ENCODE measurements at regions not wholly inside any gene's neighbourhood (a gene's known extent, or its start where the extent isn't known, plus 50 kb on each side); places are given as distances from the start of the nearest gene placed in this dataset.

GRCh38 chr16:6249863-6250262 is 1082.8 kb upstream of the RBFOX1 start:
- no peak for DNase-seq

DNA sequence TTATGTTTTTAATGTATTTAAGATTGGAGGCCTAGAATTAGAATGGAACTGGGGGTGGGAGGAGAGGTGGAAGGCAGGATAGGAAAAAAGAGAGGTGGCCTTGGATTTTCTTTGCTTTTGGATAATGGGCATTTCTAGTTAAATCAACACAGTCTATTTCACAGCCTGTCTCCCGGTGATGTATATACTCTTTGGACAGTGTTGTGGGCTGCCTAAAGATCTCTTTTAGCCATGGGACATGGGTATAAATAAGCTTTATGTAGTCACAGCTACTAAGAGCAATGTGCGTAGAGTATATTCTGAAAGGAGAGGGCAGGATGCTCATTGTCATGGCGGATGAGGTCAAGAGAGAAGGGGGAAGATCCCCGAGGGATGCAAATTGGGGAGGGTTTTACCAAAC is 1084.4 kb upstream of the RBFOX1 start:
- DNase-seq: no peak

DNA sequence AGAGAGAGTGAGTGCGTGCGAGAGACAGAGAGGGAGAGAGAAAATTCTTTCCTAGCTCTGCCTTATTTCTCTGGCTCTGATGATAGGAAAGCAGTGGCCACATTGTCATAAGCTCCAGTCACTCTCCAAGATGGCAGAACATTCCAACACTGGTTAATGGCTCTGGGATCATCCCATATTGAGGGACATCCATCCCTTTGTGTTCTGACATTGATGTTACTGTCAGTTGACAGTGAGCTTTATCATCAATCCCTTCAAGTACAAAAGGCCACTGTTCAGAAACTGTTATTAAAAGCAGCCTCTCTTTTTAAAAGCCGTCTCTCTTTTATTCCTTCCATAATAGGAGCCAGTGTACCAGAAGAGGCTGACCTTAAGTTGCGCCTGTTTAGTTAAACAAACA is 1084.9 kb upstream of the RBFOX1 start:
- no peak for DNase-seq

DNA sequence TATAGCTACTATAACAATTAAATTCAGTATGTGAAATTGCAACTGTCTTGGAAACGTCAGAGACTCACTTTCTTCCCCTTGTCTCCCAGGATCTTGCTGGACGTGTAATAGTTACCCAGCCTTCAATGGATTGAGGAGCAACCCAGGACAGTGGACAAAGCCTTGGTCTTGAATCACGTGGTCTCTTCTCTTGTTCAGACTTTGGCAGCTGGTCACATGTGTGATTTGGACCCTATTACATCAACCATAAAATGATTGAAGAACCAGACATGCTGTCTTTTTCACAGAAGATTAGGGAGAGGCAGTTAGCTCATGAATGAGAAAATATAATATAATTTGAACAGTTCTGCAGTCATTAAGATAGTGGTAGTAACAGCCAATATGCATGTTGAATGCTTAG is 1085.5 kb upstream of the RBFOX1 start:
- no peak for DNase-seq

DNA sequence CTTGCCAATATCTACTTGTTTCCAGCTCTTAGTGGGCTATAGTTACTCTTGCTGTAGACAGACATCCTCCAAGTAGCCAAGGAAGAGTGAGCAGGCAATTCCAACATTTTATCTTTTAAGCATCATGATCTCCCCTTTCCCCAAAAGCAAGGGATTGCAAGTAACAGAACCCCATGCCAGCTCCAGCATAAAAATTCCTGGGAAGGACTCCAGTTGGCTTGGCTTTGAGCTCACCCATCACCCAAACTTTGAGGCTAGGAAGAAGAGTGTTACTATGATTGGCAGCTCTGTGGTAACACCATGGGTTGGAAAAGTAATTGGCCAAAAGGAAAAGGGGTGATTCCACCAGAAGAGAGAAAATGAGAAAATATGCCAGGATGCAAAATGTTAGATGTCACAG is 1086.4 kb upstream of the RBFOX1 start:
- no peak for DNase-seq

DNA sequence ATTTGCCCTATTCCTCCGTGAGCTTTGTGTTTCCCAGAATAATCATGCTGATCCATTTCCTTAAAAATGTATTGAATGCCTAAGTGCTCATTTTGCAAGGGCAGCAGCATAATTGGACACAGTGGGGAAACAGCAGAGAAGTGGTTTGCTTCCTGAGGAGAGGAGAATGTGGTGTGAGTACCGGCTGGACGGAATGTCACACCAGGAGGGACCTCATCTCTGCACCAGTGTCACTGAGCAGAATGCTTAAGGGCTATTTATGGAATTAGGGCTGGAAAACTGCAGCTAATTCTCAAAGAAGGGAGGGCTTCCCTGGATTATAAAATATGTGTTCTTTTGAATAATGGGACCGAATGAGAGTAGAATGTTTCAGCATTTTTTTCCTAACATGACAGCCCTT is 1100.6 kb upstream of the RBFOX1 start:
- no peak for DNase-seq

DNA sequence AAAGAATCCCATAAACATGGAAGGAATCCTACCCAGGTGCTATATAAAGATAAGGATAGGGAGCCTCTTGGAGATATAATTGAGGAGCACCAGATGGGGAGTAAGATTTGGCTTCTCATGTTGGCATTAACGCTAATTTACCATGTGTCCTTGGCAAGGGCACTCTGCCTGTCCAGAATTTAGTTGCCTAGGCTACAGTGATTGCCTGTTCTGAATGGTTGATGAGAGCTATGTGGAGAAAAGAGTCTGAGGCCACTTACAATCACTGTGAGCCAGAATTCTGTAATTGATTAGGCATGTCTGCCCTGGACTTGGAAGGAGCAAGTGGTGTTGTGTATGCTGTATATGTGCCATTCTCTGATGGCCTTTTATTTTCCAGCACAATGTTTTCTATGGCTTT is 1101.2 kb upstream of the RBFOX1 start:
- no peak for DNase-seq

DNA sequence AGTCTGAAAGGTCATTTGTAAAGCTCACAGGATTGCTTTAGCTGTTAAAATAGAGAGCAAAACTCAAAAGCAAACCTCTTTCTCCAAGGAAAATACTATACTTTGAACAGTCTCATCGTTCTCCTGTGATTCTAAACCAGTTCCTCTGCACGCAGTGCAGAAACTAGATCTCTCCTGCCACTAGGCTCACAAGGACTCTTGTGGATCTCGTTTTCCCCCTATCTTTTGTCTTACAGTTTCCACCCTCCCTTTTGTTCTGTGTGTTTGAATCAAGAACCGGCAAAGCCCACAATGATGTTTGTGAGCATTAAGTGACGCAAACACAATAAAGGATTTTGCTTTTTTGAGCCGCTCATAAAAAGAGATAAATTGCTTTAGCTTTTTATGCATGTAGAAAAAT is 1103.5 kb upstream of the RBFOX1 start:
- no peak for DNase-seq

GRCh38 chr16:6218855-6219254 is 1113.8 kb upstream of the RBFOX1 start:
- DNase-seq: no peak

- no peak for DNase-seq
These were observed 1115.8 kb upstream of the RBFOX1 start for GRCh38 chr16:6216836-6217235.

GRCh38 chr16:6211644-6212043 is 1114.0 kb upstream of the EEF2KMT start:
- no peak for DNase-seq

GRCh38 chr16:6209355-6209930 is 1111.8 kb upstream of the EEF2KMT start:
- no peak for DNase-seq

DNA sequence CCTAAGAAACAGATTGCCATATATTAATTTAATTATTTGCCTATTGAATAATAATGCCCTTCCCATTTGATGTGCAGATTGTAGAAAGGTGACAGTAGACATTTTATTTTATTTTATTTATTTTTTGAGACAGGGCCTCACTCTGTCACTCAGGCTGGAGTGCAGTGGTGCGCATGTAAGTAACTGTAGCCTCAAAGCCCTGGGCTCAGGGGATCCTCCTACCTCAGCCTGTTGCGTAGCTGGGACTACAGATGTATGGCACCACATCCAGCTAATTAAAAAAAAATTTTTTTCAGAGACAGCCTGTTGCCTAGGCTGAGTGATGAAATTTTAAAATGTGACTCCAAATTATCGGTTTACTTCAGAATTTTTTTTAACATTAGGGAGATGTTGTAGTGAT is 1110.0 kb upstream of the EEF2KMT start:
- DNase-seq: no peak

GRCh38 chr16:6207124-6207523 is 1109.5 kb upstream of the EEF2KMT start:
- DNase-seq: no peak

GRCh38 chr16:6206080-6206479 is 1108.5 kb upstream of the EEF2KMT start:
- no peak for DNase-seq

DNA sequence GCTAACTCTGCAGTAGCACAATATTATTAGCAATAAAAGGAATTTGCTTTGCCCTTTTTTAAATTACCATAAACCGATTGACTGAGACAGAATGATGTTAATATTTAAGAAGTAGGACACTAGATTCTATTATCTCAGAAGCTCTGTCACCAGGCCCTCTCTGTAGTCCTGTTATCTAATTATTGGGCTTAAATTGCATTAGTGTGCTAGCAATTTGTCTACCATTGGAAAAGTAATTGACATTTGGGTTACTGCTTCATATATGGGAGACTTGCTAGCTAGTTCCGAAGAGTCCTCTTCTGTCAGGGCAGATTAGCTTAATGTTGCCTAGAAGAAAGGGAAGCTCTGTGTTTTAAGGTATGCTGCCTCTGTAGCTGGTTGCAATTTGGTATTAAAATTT is 1107.3 kb upstream of the EEF2KMT start:
- DNase-seq: no peak

DNA sequence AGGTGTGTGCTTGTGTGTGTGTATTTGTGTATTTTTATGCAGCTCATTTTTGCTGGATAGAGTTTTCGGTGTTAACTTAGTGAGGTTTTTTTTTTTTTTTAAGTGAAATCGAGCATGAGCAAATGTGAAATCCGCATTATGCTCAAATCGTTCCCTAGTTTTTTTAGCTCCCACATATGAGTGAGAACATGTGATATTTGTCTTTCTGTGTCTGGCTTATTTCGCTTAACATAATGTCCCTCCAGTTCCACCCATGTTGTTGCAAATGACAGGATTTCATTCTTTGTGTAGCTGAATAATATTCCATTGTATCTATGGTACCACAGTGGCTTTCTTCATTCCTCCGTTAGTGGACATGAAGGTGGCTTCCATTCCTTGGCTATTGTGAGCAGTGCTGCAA is 1103.3 kb upstream of the EEF2KMT start:
- DNase-seq: no peak

DNA sequence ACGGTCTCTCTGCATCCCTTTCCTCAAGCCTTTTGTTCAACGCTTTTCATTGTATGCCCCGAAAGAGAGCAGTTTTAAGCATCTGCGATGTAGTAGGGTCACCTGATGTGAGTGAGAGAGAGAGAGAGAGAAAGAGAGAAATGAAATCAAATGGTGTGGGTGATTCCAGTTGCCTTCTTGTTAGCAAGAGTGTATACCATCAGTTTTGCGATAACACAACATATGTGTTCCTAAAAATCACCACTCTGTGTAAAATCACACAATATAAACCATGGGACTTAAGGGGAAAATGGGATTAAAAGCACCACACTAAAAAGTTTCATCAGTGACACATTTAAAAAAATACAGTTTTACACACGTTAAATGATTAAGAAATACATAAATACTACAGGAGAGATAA is 1102.7 kb upstream of the EEF2KMT start:
- DNase-seq: no peak

DNA sequence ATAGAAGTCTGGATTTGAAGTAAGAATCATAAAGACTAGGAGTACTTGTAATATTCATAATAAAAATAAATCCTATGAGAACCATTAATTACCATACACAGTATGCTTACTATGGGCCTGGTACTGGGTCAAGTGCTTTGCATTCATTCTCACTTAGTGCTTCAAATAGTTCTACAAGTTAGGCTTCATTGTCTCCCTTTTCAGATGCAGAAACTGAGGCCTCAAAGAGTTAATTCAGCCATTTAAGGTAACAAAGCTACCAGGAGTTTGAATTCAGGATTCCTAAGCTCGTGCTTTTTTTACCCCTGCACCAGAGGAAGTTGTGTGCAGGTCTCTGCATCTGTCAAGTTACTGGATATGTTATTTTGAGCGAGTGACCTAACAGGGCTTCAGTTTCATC is 1098.4 kb upstream of the EEF2KMT start:
- DNase-seq: no peak

DNA sequence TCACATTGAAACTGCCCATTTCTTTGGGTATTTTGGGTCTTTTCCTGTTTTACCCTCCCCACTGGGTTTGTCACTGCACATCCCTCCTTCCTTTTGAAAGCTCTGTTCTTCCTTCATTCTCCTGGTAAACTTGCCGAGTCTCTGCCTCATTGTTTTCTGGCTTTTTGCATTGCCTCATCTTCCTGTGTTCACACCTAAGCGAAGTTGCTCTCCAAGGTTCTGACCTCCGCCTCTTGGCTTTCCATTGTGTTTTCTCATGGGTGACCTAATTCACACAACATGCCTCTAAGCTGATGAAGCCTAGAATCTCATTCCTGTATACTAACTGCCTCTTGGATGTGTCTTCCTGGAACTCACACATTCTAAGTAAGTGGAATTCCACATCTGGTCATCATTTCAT is 1096.1 kb upstream of the EEF2KMT start:
- DNase-seq: no peak

DNA sequence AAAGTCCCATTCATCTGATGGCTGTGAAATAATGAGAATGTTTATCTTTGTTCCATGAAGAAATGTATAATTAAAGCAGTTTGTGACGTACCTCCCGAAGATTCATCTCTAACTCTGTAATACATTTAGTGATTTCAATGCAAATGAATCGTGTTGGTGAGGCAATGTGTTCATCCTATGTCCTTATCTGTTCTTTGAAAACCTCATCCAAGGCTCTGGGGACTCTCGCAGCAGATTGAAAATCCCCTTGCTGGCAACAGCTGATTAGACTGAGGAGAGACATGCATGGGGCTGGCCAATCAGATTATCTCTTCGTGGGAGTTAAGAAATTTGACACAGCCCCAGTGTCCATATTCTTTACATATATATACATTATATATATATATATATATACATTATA is 1095.4 kb upstream of the EEF2KMT start:
- DNase-seq: no peak

- no peak for DNase-seq
These were observed 1094.9 kb upstream of the EEF2KMT start for GRCh38 chr16:6192532-6192931.

GRCh38 chr16:6190776-6191175 is 1093.2 kb upstream of the EEF2KMT start:
- no peak for DNase-seq

DNA sequence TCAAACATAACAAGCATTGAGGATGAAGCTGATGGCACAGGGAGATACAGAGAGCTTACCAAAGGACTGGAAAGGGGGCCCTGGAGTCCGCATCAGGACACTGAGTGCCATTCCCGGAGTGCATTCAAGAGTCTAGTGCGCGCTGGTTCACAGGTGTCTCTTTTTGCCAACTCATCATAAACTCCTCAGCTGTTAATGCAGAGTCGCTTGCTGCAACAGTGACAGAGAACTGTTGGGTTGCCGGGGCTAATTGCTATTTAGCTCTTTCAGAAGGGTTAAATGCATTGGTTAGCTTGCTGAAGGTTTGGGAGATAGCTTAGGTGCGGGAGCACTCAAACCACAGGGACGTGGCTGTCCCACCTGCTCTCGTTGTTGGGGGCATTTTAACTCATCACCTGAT is 1091.6 kb upstream of the EEF2KMT start:
- no peak for DNase-seq

DNA sequence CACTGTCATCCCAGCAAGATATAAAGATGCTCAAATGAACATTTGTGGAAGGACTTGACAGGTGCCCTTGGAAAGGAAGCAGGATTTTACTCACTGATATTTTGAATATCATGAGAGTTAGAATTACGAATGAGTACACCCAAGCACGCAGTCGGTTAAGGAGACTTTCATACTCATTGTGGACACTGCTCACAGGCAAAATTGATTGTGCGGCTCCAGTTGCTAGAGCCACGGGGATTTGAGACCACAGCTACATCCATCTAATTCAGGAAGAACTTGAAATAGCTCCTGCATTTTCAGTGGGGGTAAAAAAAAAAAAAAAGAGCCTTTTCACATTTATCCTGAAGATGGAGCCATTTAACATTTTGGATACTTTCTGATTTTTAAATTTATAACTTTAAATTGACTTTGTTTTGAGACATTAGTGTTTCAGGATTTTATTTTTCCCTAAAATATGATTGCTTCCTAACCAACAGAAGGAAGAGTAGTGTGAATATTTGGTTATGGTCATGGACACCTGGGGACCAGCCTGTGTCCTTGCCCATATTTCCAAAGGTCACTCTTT is 1080.1 kb upstream of the EEF2KMT start:
- DNase-seq: no peak

DNA sequence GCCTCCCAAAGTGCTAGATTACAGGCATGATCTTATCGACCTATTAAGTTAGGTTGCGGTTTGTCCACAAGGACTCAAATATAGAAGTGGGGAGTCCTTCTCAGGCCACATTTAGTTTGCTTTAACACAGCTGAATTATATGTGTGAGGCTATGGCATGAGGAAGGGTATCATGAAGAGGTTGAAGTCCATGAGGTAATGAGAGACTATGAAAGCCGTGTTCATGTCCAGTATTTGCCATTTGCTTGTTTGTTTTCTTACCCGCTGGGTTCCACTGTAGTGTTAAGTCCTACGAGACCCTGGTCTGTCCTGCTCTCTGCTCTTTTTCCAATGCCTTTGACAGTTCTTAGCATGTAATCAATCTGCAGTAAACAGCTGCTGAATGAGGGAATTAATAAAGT is 1072.4 kb upstream of the EEF2KMT start:
- DNase-seq: no peak

Measured in stimulated activated CD4-positive, alpha-beta T cell treated with anti-CD3 and anti-CD28 coated beads, Interleukin-4, amount 100 ng/mL, for 24 hours (primary cell).